GM12865 (cell line): ENCODE measurements at regions not wholly inside any gene's neighbourhood (a gene's known extent, or its start where the extent isn't known, plus 50 kb on each side); places are given as distances from the start of the nearest gene placed in this dataset.
A peak's percentile ranks its signal among the peaks of the same experiment; 100 is the strongest.

ENCODE experiments used
- DNase-seq: peaks from one replicate; pipeline ENCODE4 v3.0.0; 2010; ENCODE audit warnings: low read depth
- H3K4me3 ChIP-seq: 2 replicates; pipeline ENCODE4 v1.5.1; 2011; ENCODE audit warnings: mild to moderate bottlenecking, low read depth, low read length, control low read depth
- TF ChIP-seq, protein P1 (sequence below): IDR thresholded peaks from 2 replicates; pipeline ENCODE4 v1.5.1; 2011; ENCODE audit warnings: low read length, control low read depth, low read depth, inconsistent platforms; ENCODE audit not compliant: insufficient read depth; ENCODE audit errors: missing control alignments

DNA sequence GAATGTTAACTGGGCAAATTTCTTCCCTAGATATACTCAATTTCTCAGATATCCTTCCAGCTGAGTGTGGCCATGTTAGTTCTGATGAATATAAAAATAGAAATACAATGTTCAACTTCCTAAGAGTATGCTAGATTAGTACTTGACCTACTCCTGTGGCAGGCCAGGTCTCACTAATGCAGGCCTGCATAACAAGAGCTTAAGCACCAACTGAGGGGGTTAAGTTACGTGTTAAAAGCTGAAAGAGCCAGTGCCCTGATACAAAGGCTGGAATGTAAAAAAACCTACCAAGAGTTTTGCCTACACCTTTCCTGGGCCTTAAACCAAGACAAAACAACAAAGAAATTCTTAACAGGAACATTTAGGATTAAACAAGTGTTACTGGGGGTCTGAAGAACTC, 102.8 kb downstream of the MRPS30 start:
- TF ChIP-seq, protein P1, sequence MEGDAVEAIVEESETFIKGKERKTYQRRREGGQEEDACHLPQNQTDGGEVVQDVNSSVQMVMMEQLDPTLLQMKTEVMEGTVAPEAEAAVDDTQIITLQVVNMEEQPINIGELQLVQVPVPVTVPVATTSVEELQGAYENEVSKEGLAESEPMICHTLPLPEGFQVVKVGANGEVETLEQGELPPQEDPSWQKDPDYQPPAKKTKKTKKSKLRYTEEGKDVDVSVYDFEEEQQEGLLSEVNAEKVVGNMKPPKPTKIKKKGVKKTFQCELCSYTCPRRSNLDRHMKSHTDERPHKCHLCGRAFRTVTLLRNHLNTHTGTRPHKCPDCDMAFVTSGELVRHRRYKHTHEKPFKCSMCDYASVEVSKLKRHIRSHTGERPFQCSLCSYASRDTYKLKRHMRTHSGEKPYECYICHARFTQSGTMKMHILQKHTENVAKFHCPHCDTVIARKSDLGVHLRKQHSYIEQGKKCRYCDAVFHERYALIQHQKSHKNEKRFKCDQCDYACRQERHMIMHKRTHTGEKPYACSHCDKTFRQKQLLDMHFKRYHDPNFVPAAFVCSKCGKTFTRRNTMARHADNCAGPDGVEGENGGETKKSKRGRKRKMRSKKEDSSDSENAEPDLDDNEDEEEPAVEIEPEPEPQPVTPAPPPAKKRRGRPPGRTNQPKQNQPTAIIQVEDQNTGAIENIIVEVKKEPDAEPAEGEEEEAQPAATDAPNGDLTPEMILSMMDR, result no peak
- no peak for DNase-seq
- no peak overlapping the region for H3K4me3 ChIP-seq

DNA sequence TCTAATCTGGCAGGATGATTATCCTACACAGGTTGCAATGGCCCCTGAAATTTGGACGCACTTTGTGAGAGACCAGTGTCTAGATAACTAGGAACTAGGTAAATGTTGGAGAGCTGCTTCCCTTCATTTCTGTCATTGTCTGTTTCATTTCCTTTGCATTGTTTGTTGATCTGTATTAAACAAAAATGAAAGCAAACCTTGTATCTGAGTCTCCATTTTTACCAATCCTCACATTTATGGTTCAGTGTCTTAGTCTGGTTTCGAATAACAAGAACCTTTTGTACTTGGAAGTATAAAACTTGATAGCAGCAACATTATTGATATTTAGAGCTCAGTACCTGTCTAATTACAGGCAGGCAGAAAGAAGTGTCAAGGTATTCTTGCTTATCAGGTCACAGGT, 105.5 kb downstream of the MRPS30 start:
- no peak for DNase-seq
- H3K4me3 ChIP-seq, result no peak overlapping the region
- TF ChIP-seq, protein P1, result no peak

GRCh38 chr5:44919560-44919959, 110.8 kb downstream of the MRPS30 start:
- TF ChIP-seq, protein P1, result no peak
- no peak overlapping the region for H3K4me3 ChIP-seq
- DNase-seq, result no peak

GRCh38 chr5:44927115-44927733, 118.5 kb downstream of the MRPS30 start:
- DNase-seq, result no peak
- H3K4me3 ChIP-seq, result no peak overlapping the region
- TF ChIP-seq, protein P1, result no peak

- peak; percentile 48 for DNase-seq
- TF ChIP-seq, protein P1, result no peak
- H3K4me3 ChIP-seq, result peak overlapping the region; percentile 35; the same call in 1 of the 2 replicates
Observed at GRCh38 chr5:44932922-44933585, 124.3 kb downstream of the MRPS30 start.

DNA sequence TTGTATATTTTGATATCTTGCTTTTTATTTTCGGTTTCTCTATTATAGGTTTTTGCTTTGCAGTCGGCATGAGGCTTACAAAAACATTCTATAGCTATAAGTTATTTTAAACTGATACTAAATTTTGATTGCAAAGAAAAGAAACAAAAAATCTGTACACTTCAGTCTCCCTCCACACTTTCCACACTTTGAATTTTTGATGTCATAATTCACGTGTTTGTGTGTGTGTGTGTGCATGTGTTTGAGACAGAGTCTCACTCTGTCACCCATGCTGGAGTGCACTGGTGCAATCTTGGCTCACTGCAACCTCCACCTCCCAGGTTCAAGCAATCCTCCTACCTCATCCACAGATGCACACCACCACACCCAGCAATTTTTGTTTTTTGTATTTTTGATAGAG, 124.9 kb downstream of the MRPS30 start:
- TF ChIP-seq, protein P1, result no peak
- no peak for DNase-seq
- H3K4me3 ChIP-seq, result no peak overlapping the region
